ENCODE measurements at regions not wholly inside any gene's neighbourhood (a gene's known extent, or its start where the extent isn't known, plus 50 kb on each side); places are given as distances from the start of the nearest gene placed in this dataset.

DNA sequence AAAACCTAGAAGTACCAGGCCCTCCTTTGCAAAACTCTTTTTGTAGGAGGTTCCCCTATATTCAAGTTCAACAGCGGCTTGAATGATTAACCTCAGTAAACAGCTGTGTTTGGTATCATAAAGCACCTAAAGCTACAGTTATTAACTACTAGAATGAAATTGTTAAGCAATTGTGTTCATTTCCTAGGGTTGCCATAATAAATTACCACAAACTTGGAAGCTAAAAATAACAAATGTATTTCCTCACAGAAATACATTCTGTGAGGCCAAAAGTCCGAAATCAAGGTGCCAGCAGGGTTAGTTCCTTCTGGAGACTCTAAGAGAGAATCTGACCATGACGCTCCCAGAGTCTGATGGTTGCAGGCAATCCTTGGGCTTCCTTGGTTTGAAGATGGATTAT, 202.1 kb upstream of the ACVR2A start:
- no peak for DNase-seq (ENCODE audit: extremely low spot score, unreplicated experiment)
- TF ChIP-seq, protein P1, sequence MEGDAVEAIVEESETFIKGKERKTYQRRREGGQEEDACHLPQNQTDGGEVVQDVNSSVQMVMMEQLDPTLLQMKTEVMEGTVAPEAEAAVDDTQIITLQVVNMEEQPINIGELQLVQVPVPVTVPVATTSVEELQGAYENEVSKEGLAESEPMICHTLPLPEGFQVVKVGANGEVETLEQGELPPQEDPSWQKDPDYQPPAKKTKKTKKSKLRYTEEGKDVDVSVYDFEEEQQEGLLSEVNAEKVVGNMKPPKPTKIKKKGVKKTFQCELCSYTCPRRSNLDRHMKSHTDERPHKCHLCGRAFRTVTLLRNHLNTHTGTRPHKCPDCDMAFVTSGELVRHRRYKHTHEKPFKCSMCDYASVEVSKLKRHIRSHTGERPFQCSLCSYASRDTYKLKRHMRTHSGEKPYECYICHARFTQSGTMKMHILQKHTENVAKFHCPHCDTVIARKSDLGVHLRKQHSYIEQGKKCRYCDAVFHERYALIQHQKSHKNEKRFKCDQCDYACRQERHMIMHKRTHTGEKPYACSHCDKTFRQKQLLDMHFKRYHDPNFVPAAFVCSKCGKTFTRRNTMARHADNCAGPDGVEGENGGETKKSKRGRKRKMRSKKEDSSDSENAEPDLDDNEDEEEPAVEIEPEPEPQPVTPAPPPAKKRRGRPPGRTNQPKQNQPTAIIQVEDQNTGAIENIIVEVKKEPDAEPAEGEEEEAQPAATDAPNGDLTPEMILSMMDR (IDR thresholded peaks at IDR 0.05), result no peak
- Mint-ChIP-seq H3K27ac (ENCODE audit: unreplicated experiment) (no peak overlapping the region), H3K36me3 (ENCODE audit: unreplicated experiment) (no peaks in the 10 kb centered on the region), H3K4me3 (ENCODE audit: unreplicated experiment) (no peak overlapping the region), H3K9me3 (ENCODE audit: unreplicated experiment) (no peaks in the 10 kb centered on the region), H3K27me3 (ENCODE audit: unreplicated experiment) (no peaks in the 10 kb centered on the region), H3K4me1 (ENCODE audit: unreplicated experiment) (no peaks in the 10 kb centered on the region)

DNA sequence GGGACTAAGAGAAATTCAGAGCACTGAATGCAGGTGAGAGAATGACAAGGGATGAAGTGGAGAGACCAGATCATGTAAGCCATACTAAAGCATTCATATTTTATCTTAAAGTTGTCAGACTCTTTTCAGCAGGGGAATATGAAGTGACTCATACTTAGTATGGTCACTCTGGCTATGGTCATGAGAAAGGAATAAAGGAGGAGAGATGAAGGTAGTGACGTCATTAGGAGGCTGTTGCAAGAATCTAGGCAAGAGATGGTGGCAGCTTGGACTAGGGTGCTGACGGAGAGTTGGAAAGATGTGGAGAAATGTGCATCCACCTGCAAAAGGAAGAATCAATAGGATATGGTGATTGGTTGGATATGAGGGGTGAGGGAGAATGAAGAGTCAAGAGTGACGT, 203.2 kb upstream of the ACVR2A start:
- Mint-ChIP-seq H3K27ac (ENCODE audit: unreplicated experiment) (no peak overlapping the region), H3K4me1 (ENCODE audit: unreplicated experiment) (peaks cover 4% of the 10 kb centered on the region), H3K4me3 (ENCODE audit: unreplicated experiment) (no peak overlapping the region), H3K36me3 (ENCODE audit: unreplicated experiment) (no peaks in the 10 kb centered on the region), H3K27me3 (ENCODE audit: unreplicated experiment) (no peaks in the 10 kb centered on the region), H3K9me3 (ENCODE audit: unreplicated experiment) (no peaks in the 10 kb centered on the region)
- DNase-seq (ENCODE audit: extremely low spot score, unreplicated experiment), result no peak
- TF ChIP-seq, protein P1 (IDR thresholded peaks at IDR 0.05), result no peak

DNA sequence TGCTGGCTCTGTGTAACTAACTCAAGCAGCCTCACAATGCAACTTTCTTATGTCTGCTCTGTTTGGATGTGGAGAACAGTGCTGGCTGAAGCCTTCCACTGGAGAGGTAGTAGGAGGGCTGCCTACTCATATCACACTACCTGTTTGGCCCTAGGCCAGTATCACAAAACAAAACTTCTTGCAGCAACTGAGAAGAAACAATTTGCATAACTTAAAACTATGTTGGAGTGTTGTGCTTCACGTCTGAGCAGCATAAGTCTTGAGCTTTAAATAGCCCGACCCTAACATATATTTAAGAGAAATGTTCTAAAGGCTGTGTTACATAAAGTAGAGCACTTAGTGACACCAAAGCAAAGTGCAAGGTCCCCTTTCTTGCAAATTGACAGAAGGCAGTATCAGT, 204.9 kb upstream of the ACVR2A start:
- H3K4me3 Mint-ChIP-seq (ENCODE audit: unreplicated experiment), result no peak overlapping the region
- H3K27me3 Mint-ChIP-seq (ENCODE audit: unreplicated experiment), result no peaks in the 10 kb centered on the region
- no peaks in the 10 kb centered on the region for H3K9me3 Mint-ChIP-seq (ENCODE audit: unreplicated experiment)
- no peak overlapping the region for H3K27ac Mint-ChIP-seq (ENCODE audit: unreplicated experiment)
- no peak for DNase-seq (ENCODE audit: extremely low spot score, unreplicated experiment)
- no peaks in the 10 kb centered on the region for H3K36me3 Mint-ChIP-seq (ENCODE audit: unreplicated experiment)
- TF ChIP-seq, protein P1 (IDR thresholded peaks at IDR 0.05), result no peak
- peaks cover 18% of the 10 kb centered on the region for H3K4me1 Mint-ChIP-seq (ENCODE audit: unreplicated experiment)

DNA sequence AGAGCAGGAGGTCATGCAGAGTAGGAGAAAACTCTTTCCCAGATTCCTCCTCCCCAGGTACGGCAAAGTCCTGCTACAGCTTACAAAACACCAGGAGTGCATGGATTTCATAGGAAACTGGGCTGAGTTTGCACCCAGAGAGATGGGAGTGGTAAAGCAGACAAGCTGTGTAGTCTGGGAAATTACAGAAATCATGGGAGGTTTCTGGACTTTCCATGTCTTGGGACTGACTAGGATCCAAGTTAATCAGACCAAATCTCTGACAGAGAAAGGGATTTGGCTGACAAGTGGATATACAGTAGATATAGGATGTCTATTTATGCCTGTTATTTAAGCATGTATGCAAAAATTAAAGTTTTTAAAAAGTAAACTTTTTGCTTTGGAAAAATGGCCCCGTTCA, 205.4 kb upstream of the ACVR2A start:
- Mint-ChIP-seq H3K27ac (ENCODE audit: unreplicated experiment) (no peak overlapping the region), H3K4me3 (ENCODE audit: unreplicated experiment) (no peak overlapping the region), H3K4me1 (ENCODE audit: unreplicated experiment) (peaks cover 18% of the 10 kb centered on the region), H3K27me3 (ENCODE audit: unreplicated experiment) (no peaks in the 10 kb centered on the region), H3K9me3 (ENCODE audit: unreplicated experiment) (no peaks in the 10 kb centered on the region), H3K36me3 (ENCODE audit: unreplicated experiment) (no peaks in the 10 kb centered on the region)
- DNase-seq (ENCODE audit: extremely low spot score, unreplicated experiment), result no peak
- TF ChIP-seq, protein P1 (IDR thresholded peaks at IDR 0.05), result no peak

DNA sequence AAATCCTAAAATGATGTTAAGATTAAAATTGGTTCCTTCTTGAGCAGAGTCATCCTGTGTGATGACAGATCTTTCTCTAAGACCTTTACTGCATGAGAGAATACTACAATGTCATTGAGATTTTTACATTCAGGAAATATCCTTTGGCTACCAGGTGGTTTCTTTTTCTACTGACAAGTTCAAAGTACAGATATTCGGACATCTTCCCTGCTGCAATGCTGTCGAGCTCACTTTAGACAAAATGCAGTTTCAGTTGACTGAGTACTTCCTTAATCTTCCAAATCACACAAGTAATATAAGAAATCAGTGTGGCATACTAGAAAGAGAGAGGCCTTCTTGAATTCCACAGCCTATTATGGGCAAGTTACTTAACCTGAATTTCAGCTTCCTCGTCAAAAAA, 207.9 kb upstream of the ACVR2A start:
- DNase-seq (ENCODE audit: extremely low spot score, unreplicated experiment), result no peak
- Mint-ChIP-seq H3K27me3 (ENCODE audit: unreplicated experiment) (no peaks in the 10 kb centered on the region), H3K9me3 (ENCODE audit: unreplicated experiment) (no peaks in the 10 kb centered on the region), H3K4me1 (ENCODE audit: unreplicated experiment) (peaks cover 18% of the 10 kb centered on the region), H3K36me3 (ENCODE audit: unreplicated experiment) (no peaks in the 10 kb centered on the region), H3K27ac (ENCODE audit: unreplicated experiment) (peak overlapping the region; percentile 55), H3K4me3 (ENCODE audit: unreplicated experiment) (no peak overlapping the region)
- TF ChIP-seq, protein P1 (IDR thresholded peaks at IDR 0.05), result no peak

All from osteocyte (in vitro differentiated cells).